ENCODE measurements at regions not wholly inside any gene's neighbourhood (a gene's known extent, or its start where the extent isn't known, plus 50 kb on each side); places are given as distances from the start of the nearest gene placed in this dataset.

DNA sequence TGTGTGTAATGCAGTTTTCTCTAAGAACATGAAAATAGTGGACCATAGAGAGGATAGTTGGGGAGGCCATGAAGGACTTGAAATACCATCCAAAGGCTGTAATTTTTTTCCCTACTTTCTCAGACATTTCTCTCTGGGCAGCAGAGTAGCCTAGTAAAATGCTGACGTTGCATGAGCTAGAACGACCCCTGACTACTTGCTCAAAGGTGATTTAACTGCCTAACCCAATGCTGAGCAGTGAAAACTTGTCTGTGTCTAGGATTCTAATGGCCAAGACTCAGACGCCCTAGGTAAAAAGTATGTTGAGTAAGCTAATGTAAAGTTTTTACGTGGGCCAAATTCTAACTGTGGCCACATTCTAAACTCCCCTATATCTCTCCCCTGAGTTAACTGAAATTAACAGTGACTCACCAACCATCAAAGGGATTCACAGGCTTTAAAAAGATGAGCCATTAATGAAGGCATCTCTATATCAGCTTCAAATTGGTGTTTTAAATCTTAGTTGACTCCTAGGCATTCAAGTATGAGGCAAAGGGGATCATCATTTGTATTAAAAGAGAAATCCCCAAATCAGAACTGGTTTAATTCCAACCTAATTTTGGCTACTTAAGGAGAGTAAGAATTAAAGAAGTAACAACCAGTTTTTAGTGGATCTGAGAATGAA, 121.0 kb upstream of the GAS1 start:
- H3K36me3 ChIP-seq (ENCODE audit: control insufficient read depth in 2 of 2, extremely low read depth in 1 of 2, insufficient read depth in 2 of 2, low read length in 2 of 2): no peaks in the 10 kb centered on the region
- H3K4me1 ChIP-seq (ENCODE audit: control insufficient read depth, extremely low read depth, insufficient read depth, low read length): no peaks in the 10 kb centered on the region
- no peaks in the 10 kb centered on the region for H3K9me1 ChIP-seq (replicated peaks; ENCODE audit: control insufficient read depth, extremely low read depth, insufficient read depth, low read length)
- no peaks in the 10 kb centered on the region for H3K9me3 ChIP-seq (replicated peaks; ENCODE audit: control insufficient read depth, insufficient read depth, low read length)
- no peaks in the 10 kb centered on the region for H4K20me1 ChIP-seq (replicated peaks; ENCODE audit: control insufficient read depth, extremely low read depth, insufficient read depth, low read length)
- no TSS peak for BruUV-seq (replicated peaks)
- no peak overlapping the region for H3K9ac ChIP-seq (replicated peaks; ENCODE audit: extremely low read depth, insufficient read depth, low read length)
- H3K79me2 ChIP-seq (ENCODE audit: control insufficient read depth, insufficient read depth, low read length): no peaks in the 10 kb centered on the region
- POLR2A ChIA-PET: no interaction called here
- CTCF ChIA-PET: no interaction called here
- no peak for FAIRE-seq
- TF ChIP-seq, protein P1, sequence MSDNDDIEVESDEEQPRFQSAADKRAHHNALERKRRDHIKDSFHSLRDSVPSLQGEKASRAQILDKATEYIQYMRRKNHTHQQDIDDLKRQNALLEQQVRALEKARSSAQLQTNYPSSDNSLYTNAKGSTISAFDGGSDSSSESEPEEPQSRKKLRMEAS (IDR thresholded peaks at IDR 0.05; ENCODE audit: insufficient read depth, insufficient read length): no peak
- no peak for TF ChIP-seq MYC (IDR thresholded peaks at IDR 0.05; ENCODE audit: low read depth, low read length)
- no peak for DNase-seq (ENCODE audit: low read depth, low spot score)
- H3K4me2 ChIP-seq (ENCODE audit: insufficient read depth, low read length): no peak overlapping the region
- no peak overlapping the region for H3K4me3 ChIP-seq (replicated peaks in 1 of 3; ENCODE audit: insufficient read depth in 1 of 3, low read depth in 1 of 3, low read length in 3 of 3)
- H2AFZ ChIP-seq (ENCODE audit: low read depth, low read length): no peak overlapping the region
- no peak overlapping the region for H3K27ac ChIP-seq (ENCODE audit: insufficient read depth, low read depth, low read length)
- H3K27me3 ChIP-seq (ENCODE audit: control insufficient read depth in 2 of 2, insufficient read depth in 2 of 2, low read length in 2 of 2): no peaks in the 10 kb centered on the region
- dilution Hi-C loops (cut with MboI; ENCODE audit: extremely low pct_ligation_motif_present, low sequenced_read_pairs) (no loop called here), intact Hi-C loops (cut with micrococcal nuclease) (no loop called here)

DNA sequence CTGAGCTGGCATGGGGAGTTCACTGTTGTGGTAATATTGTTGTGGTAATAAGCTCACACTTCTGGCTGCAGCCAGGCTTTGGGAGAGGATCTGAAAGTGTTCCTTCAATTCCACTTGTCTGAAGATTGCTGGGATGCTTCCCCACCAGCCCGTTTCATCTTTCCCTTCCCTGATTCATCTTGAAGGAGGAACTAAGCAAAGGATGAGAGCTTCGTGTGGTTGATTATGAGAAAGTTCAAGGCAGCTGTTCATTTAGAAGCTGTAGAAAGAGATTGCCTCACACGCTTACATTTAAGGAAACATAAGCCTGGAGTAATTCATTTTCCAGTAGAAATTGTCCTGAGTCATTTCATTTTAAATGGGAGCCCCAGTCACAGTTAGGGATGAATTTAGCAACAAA, 122.4 kb upstream of the GAS1 start:
- H3K4me3 ChIP-seq (replicated peaks in 1 of 3; ENCODE audit: insufficient read depth in 1 of 3, low read depth in 1 of 3, low read length in 3 of 3): no peak overlapping the region
- TF ChIP-seq POLR2AphosphoS5 (IDR thresholded peaks at IDR 0.05; ENCODE audit: insufficient read depth, low read depth, low read length) (no peak), POLR2A (IDR thresholded peaks at IDR 0.05; ENCODE audit: low read depth, low read length) (no peak), EZH2 (IDR thresholded peaks at IDR 0.05; ENCODE audit: borderline replicate concordance, low read depth, low read length, severe bottlenecking) (no peak), FOS (IDR thresholded peaks at IDR 0.05; ENCODE audit: borderline replicate concordance, insufficient read depth, low read length) (no peak), GATA2 (IDR thresholded peaks at IDR 0.05; ENCODE audit: insufficient read depth, insufficient read length, low read depth, low read length) (no peak), MYC (IDR thresholded peaks at IDR 0.05; ENCODE audit: low read depth, low read length) (no peak), JUN (IDR thresholded peaks at IDR 0.05; ENCODE audit: borderline replicate concordance, insufficient read depth, insufficient read length, low read depth) (no peak)
- TF ChIP-seq, protein P2, sequence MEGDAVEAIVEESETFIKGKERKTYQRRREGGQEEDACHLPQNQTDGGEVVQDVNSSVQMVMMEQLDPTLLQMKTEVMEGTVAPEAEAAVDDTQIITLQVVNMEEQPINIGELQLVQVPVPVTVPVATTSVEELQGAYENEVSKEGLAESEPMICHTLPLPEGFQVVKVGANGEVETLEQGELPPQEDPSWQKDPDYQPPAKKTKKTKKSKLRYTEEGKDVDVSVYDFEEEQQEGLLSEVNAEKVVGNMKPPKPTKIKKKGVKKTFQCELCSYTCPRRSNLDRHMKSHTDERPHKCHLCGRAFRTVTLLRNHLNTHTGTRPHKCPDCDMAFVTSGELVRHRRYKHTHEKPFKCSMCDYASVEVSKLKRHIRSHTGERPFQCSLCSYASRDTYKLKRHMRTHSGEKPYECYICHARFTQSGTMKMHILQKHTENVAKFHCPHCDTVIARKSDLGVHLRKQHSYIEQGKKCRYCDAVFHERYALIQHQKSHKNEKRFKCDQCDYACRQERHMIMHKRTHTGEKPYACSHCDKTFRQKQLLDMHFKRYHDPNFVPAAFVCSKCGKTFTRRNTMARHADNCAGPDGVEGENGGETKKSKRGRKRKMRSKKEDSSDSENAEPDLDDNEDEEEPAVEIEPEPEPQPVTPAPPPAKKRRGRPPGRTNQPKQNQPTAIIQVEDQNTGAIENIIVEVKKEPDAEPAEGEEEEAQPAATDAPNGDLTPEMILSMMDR (IDR thresholded peaks at IDR 0.05; ENCODE audit: extremely low read depth in 1 of 2, insufficient read depth in 1 of 2, low read depth in 1 of 2, low read length in 2 of 2): no peak
- TF ChIP-seq, protein P1 (IDR thresholded peaks at IDR 0.05; ENCODE audit: insufficient read depth, insufficient read length): no peak
- no peak overlapping the region for H3K27ac ChIP-seq (ENCODE audit: insufficient read depth, low read depth, low read length)
- no peaks in the 10 kb centered on the region for H3K79me2 ChIP-seq (ENCODE audit: control insufficient read depth, insufficient read depth, low read length)
- H3K9me1 ChIP-seq (replicated peaks; ENCODE audit: control insufficient read depth, extremely low read depth, insufficient read depth, low read length): no peaks in the 10 kb centered on the region
- intact Hi-C loops (cut with micrococcal nuclease) (no loop called here), dilution Hi-C loops (cut with MboI; ENCODE audit: extremely low pct_ligation_motif_present, low sequenced_read_pairs) (no loop called here)
- no peak overlapping the region for H2AFZ ChIP-seq (ENCODE audit: low read depth, low read length)
- H3K9ac ChIP-seq (replicated peaks; ENCODE audit: extremely low read depth, insufficient read depth, low read length): no peak overlapping the region
- no TSS peak for BruUV-seq (replicated peaks)
- no peaks in the 10 kb centered on the region for H3K27me3 ChIP-seq (ENCODE audit: control insufficient read depth in 2 of 2, insufficient read depth in 2 of 2, low read length in 2 of 2)
- FAIRE-seq (no peak), DNase-seq (ENCODE audit: low read depth, low spot score) (no peak)
- no peaks in the 10 kb centered on the region for H3K36me3 ChIP-seq (ENCODE audit: control insufficient read depth in 2 of 2, extremely low read depth in 1 of 2, insufficient read depth in 2 of 2, low read length in 2 of 2)
- H3K4me2 ChIP-seq (ENCODE audit: insufficient read depth, low read length): no peak overlapping the region
- no peaks in the 10 kb centered on the region for H4K20me1 ChIP-seq (replicated peaks; ENCODE audit: control insufficient read depth, extremely low read depth, insufficient read depth, low read length)
- H3K9me3 ChIP-seq (replicated peaks; ENCODE audit: control insufficient read depth, insufficient read depth, low read length): no peaks in the 10 kb centered on the region
- no peaks in the 10 kb centered on the region for H3K4me1 ChIP-seq (ENCODE audit: control insufficient read depth, extremely low read depth, insufficient read depth, low read length)
- ChIA-PET CTCF (interaction anchor here (0.6 kb wide), 1 partner anchor 11 kb away, joined by 3 read pairs; no protein-coding TSS in a partner anchor), POLR2A (no interaction called here)

All from endothelial cell of umbilical vein (primary cell).